HCT116 (cell line): ENCODE measurements at regions not wholly inside any gene's neighbourhood (a gene's known extent, or its start where the extent isn't known, plus 50 kb on each side); places are given as distances from the start of the nearest gene placed in this dataset.
A peak's percentile ranks its signal among the peaks of the same experiment; 100 is the strongest.

Experiments used
- ATAC-seq: fragments of 200-7000 bp; cut with Tn5 transposase; 2 replicates; pipeline ENCODE4 v1.9.1; 2020; ENCODE audit warnings: mild to moderate bottlenecking, moderate library complexity
- BruUV-seq: library from RNA; stranded (reverse); fragments of 400-500 nt; replicated peaks from 2 replicates; lab custom pipeline; 2021; lab: Mats Ljungman, UMichigan
- CTCF ChIA-PET: fragments of 300-600 bp; sonication (Branson Sonifier 250); formaldehyde crosslinking; loops from one replicate; lab custom pipeline; 2021; ENCODE audit warnings: antibody characterized with exemption; lab: Charles Lee
- POLR2A ChIA-PET: fragments of 300-600, 350-600 bp; sonication (Branson Sonifier 250); formaldehyde crosslinking; loops from one replicate; lab custom pipeline; 2021; ENCODE audit warnings: antibody characterized with exemption; lab: Charles Lee
- RAD21 ChIA-PET, 2 experiments: fragments of 300-600 bp; sonication (Branson Sonifier 250); formaldehyde crosslinking; loops; one replicate each; lab custom pipeline; 2023; ENCODE audit warnings: low total read pairs in 2 of 2; ENCODE audit not compliant: uncharacterized antibody in 2 of 2, unreplicated experiment in 2 of 2, low non-redundant PET in 1 of 2; lab: Charles Lee
- DNase-seq: peaks from one replicate; pipeline ENCODE4 v3.0.0-alpha.2; 2010; ENCODE audit warnings: low read depth, low spot score
- H2AFZ ChIP-seq: fragments of 200-600 bp; shearing (Covaris generic), sonication (generic); 2 replicates; pipeline ENCODE4 v1.6.1; 2017; ENCODE audit warnings: low read depth, mixed run types, mixed read lengths, antibody characterized with exemption, low read length; ENCODE audit not compliant: poor library complexity, severe bottlenecking
- H3K27ac ChIP-seq: 2 replicates; pipeline ENCODE4 v1.5.1; 2012; ENCODE audit warnings: low read depth, low read length
- H3K27me3 ChIP-seq: fragments of 200-600 bp; sonication (generic); 2 replicates; pipeline ENCODE4 v1.6.1; 2016; ENCODE audit warnings: mixed run types, low read length, mixed read lengths; ENCODE audit not compliant: insufficient read depth
- H3K36me3 ChIP-seq, 2 experiments: fragments of 200-500 bp in 1 of 2; fragments of 200-600 bp in 1 of 2; sonication (Bioruptor generic) in 1 of 2; sonication (generic) in 1 of 2; 2 replicates each; pipeline versions ENCODE4 v1.5.1 to v1.6.1; 2014 to 2016; ENCODE audit warnings: low read length in 2 of 2, inconsistent platforms in 1 of 2, mixed read lengths in 1 of 2, mixed run types in 1 of 2; ENCODE audit not compliant: insufficient read depth in 2 of 2, control insufficient read depth in 1 of 2
- H3K4me1 ChIP-seq, 2 experiments: fragments of 200-600 bp in 1 of 2; sonication (generic) in 1 of 2; 2 replicates each; pipeline versions ENCODE4 v1.5.1 to v1.6.1; 2012 to 2017; ENCODE audit warnings: low read length in 2 of 2, inconsistent platforms in 1 of 2, mild to moderate bottlenecking in 1 of 2, mixed read lengths in 1 of 2, mixed run types in 1 of 2, moderate library complexity in 1 of 2; ENCODE audit not compliant: insufficient read depth in 2 of 2, control insufficient read depth in 1 of 2
- H3K4me2 ChIP-seq: fragments of 200-600 bp; sonication (generic); 2 replicates; pipeline ENCODE4 v1.6.1; 2017; ENCODE audit warnings: mixed run types, low read length, mixed read lengths
- H3K4me3 ChIP-seq, 2 experiments: fragments of 200-600 bp in 1 of 2; sonication (generic) in 1 of 2; replicated peaks in 1 of 2; 2 replicates each; pipeline ENCODE4 v1.5.1; 2011 to 2016; ENCODE audit warnings: low read length in 2 of 2, control low read depth in 1 of 2, low read depth in 1 of 2, mild to moderate bottlenecking in 1 of 2, mixed read lengths in 1 of 2, mixed run types in 1 of 2
- H3K79me2 ChIP-seq: fragments of 200-600 bp; sonication (generic); 2 replicates; pipeline ENCODE4 v1.6.1; 2017; ENCODE audit warnings: mild to moderate bottlenecking, mixed run types, low read length, moderate library complexity, mixed read lengths; ENCODE audit not compliant: insufficient read depth
- H3K9ac ChIP-seq: fragments of 200-600 bp; sonication (generic); 2 replicates; pipeline ENCODE4 v1.6.1; 2016; ENCODE audit warnings: low read length, mixed read lengths
- H3K9me2 ChIP-seq: fragments of 200-600 bp; sonication (generic), shearing (Covaris generic); 2 replicates; pipeline ENCODE4 v1.6.1; 2017; ENCODE audit warnings: mixed run types, mild to moderate bottlenecking, moderate library complexity; ENCODE audit not compliant: insufficient read depth
- H3K9me3 ChIP-seq, 2 experiments: fragments of 200-500 bp in 1 of 2; fragments of 200-600 bp in 1 of 2; sonication (Bioruptor generic) in 1 of 2; sonication (generic) in 1 of 2; 2 replicates each; pipeline ENCODE4 v1.6.1; 2014 to 2017; ENCODE audit warnings: low read length in 2 of 2, mixed read lengths in 2 of 2, inconsistent platforms in 1 of 2, low read depth in 1 of 2, mild to moderate bottlenecking in 1 of 2, mixed run types in 1 of 2, moderate library complexity in 1 of 2; ENCODE audit not compliant: control insufficient read depth in 1 of 2, insufficient read depth in 1 of 2
- H4K20me1 ChIP-seq: fragments of 200-600 bp; sonication (generic), shearing (Covaris generic); 2 replicates; pipeline ENCODE4 v1.6.1; 2017; ENCODE audit warnings: mixed run types, mild to moderate bottlenecking, moderate library complexity; ENCODE audit not compliant: insufficient read depth
- CEBPB ChIP-seq: IDR thresholded peaks from 2 replicates; pipeline ENCODE4 v1.6.1; 2012; ENCODE audit warnings: low read depth
- CTCF ChIP-seq, 3 experiments: fragments of 200-600 bp in 1 of 3; sonication (generic) in 1 of 3; IDR thresholded peaks in 2 of 3; conservative IDR thresholded peaks in 1 of 3; 2 replicates each; pipeline ENCODE4 v1.5.1; 2012 to 2017; ENCODE audit warnings: low read depth in 2 of 3, low read length in 2 of 3, antibody characterized with exemption in 1 of 3, borderline replicate concordance in 1 of 3, control low read depth in 1 of 3, mild to moderate bottlenecking in 1 of 3, mixed read lengths in 1 of 3, mixed run types in 1 of 3, moderate library complexity in 1 of 3; ENCODE audit not compliant: insufficient read depth in 1 of 3
- EGR1 ChIP-seq: IDR thresholded peaks from 2 replicates; pipeline ENCODE4 v1.6.1; 2012; ENCODE audit warnings: low read depth
- FOSL1 ChIP-seq: IDR thresholded peaks from 2 replicates; pipeline ENCODE4 v1.6.1; 2012; ENCODE audit warnings: low read depth
- RAD21 ChIP-seq: IDR thresholded peaks from 2 replicates; pipeline ENCODE4 v1.6.1; 2012; ENCODE audit warnings: low read depth, mild to moderate bottlenecking
- REST ChIP-seq: IDR thresholded peaks from 2 replicates; pipeline ENCODE4 v1.6.1; 2012; ENCODE audit warnings: low read depth
- intact Hi-C: fragments of 100-400 bp; cut with micrococcal nuclease; formaldehyde crosslinking; loops from 2 replicates; pipeline ENCODE4 v1.10.0; 2022

- ChIA-PET CTCF (interaction anchor here (0.7 to 1.4 kb wide), 11 partner anchors 9 to 1198 kb away, joined by 3 to 12 read pairs (median 4); partner anchors contain the start of gene MYLK4), RAD21 (interaction anchor here in 1 of 2 experiments (1.0 kb wide), 1 partner anchor 28 kb away, joined by 3 read pairs; no protein-coding TSS in a partner anchor), POLR2A (no interaction called here)
- intact Hi-C loops = no loop called here
- Histone ChIP-seq H3K4me1 (no peaks in the 10 kb centered on the region), H3K9me3 (no peaks in the 10 kb centered on the region), H3K9me2 (no peaks in the 10 kb centered on the region), H3K27ac (no peak overlapping the region), H3K4me3 (no peak overlapping the region), H2AFZ (no peak overlapping the region), H3K27me3 (no peaks in the 10 kb centered on the region), H3K4me2 (no peak overlapping the region), H3K9ac (no peak overlapping the region), H3K79me2 (no peaks in the 10 kb centered on the region), H3K36me3 (no peaks in the 10 kb centered on the region), H4K20me1 (no peaks in the 10 kb centered on the region)
- peak; percentile 33 for DNase-seq
- BruUV-seq = no TSS peak
- TF ChIP-seq EGR1 = no peak
- TF ChIP-seq CTCF (IDR thresholded peaks at IDR 0.05 in 2 of 3, conservative IDR thresholded peaks at IDR 0.05 in 1 of 3; ENCODE audit: borderline replicate concordance in 1 of 3, insufficient read depth in 1 of 3, low read depth in 2 of 3, low read length in 2 of 3) = peak; percentile 30 to 62 (median 57); a peak in 5 of 6 replicates
- TF ChIP-seq REST = no peak
- TF ChIP-seq RAD21 = peak; percentile 49; the same call in 1 of the 2 replicates
- TF ChIP-seq CEBPB = no peak
- no peak for TF ChIP-seq FOSL1
- peak; percentile 98 for ATAC-seq
Observed at GRCh38 chr6:1552296-1552761, 57.4 kb upstream of the FOXC1 start.
